Stimulated activated naive B cell treated with anti-CD40 and anti-IgM and Interleukin-4, amounts not matched to agents 10 μg/mL and 1 μg/mL and 100 μg/mL, for 72 hours (primary cell): ENCODE measurements at regions not wholly inside any gene's neighbourhood (a gene's known extent, or its start where the extent isn't known, plus 50 kb on each side); places are given as distances from the start of the nearest gene placed in this dataset.

Experiments used
- ATAC-seq, 2 donors: fragments of 150-1000 bp; cut with Tn5 transposase; replicated peaks; 2 replicates each; pipeline ENCODE4 v1.10.0; 2021; ENCODE audit warnings: moderate library complexity in 1 of 2
- DNase-seq: peaks from one replicate; pipeline ENCODE4 v3.0.0; 2021
- H3K27ac Mint-ChIP-seq: one replicate; pipeline ENCODE4 v1.8.0; 2022; ENCODE audit warnings: mild to moderate bottlenecking, mixed read lengths
- H3K27me3 Mint-ChIP-seq, 2 donors: one replicate each; pipeline ENCODE4 v1.8.0; 2022; ENCODE audit warnings: mixed read lengths in 2 of 2
- H3K36me3 Mint-ChIP-seq, 2 donors: one replicate each; pipeline ENCODE4 v1.8.0; 2022; ENCODE audit warnings: mixed read lengths in 2 of 2, mild to moderate bottlenecking in 1 of 2
- H3K4me1 Mint-ChIP-seq, 2 donors: one replicate each; pipeline ENCODE4 v1.8.0; 2022; ENCODE audit warnings: mixed read lengths in 2 of 2, mild to moderate bottlenecking in 1 of 2
- H3K4me3 Mint-ChIP-seq, 2 donors: one replicate each; pipeline ENCODE4 v1.8.0; 2022; ENCODE audit warnings: mild to moderate bottlenecking in 2 of 2, mixed read lengths in 2 of 2, moderate library complexity in 1 of 2
- H3K9me3 Mint-ChIP-seq, 2 donors: one replicate each; pipeline ENCODE4 v1.8.0; 2022; ENCODE audit warnings: mixed read lengths in 2 of 2, mild to moderate bottlenecking in 1 of 2

DNA sequence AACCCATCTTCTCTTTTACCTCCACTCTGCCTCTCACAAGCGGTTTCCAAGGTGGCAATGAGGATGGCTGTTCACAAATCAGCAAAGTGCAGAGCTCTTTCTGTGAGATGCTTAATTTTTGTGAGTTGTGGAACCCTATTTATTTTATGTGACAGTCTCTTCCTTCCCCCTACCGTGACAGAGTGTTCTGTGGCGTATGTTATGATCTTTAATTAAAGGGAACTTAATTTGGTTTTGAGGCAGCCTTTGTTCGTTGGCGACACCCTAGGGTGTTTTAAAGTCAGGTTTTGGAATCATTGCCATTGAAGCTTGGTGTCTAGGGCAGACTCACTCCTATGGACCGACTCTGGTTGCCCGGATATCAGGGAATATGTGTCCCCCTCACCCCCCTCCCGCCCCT lies 83.3 kb upstream of the IRX3 start:
- Mint-ChIP-seq H3K4me3 (no peak overlapping the region), H3K9me3 (no peaks in the 10 kb centered on the region), H3K36me3 (no peaks in the 10 kb centered on the region), H3K27me3 (peaks cover 38 to 56% of the 10 kb centered on the region in 2 donors), H3K27ac (no peak overlapping the region), H3K4me1 (peaks cover 11% of the 10 kb centered on the region in 2 donors)
- ATAC-seq (no peak), DNase-seq (no peak)

GRCh38 chr16:54366943-54367342 lies 80.4 kb upstream of the IRX3 start:
- H3K9me3 Mint-ChIP-seq: no peaks in the 10 kb centered on the region
- no peaks in the 10 kb centered on the region for H3K4me1 Mint-ChIP-seq
- ATAC-seq (no peak), DNase-seq (no peak)
- H3K27ac Mint-ChIP-seq: no peak overlapping the region
- H3K36me3 Mint-ChIP-seq: no peaks in the 10 kb centered on the region
- peaks cover 37 to 49% of the 10 kb centered on the region in 2 donors for H3K27me3 Mint-ChIP-seq
- no peak overlapping the region for H3K4me3 Mint-ChIP-seq

DNA sequence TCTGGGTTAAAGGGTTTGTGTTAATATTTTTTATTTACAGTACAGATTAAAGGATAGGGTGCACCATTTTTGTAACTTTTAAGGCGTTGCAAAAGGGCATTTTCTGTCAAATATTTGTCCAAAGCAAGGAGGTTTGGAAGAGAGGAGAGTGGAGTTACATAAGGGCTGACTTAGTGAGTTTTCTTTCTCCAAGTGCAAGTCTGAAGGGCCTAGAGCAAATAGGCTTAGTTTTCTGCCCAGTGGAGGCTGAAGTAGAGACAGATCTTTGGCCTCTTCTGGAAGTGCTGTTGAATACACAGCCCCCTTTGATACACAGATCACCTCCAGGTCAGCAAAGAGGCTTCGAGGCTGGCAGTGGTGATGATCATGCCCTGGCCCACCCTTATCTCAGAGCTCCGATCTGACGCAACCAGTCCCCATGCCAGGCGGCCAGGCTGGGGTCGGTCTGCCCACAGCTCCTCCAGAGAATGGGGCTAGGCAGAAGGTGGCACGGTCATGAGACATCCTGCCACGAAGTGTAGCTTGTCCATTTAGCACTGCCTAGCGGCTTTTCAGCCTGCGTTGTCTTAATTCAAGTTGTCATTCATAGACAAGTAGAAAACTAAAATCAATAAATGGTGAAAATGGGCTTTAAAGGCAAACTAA lies 79.5 kb upstream of the IRX3 start:
- peaks cover 40 to 53% of the 10 kb centered on the region in 2 donors for H3K27me3 Mint-ChIP-seq
- no peak overlapping the region for H3K4me3 Mint-ChIP-seq
- no peaks in the 10 kb centered on the region for H3K36me3 Mint-ChIP-seq
- no peak overlapping the region for H3K27ac Mint-ChIP-seq
- H3K4me1 Mint-ChIP-seq: no peaks in the 10 kb centered on the region
- ATAC-seq (no peak), DNase-seq (no peak)
- H3K9me3 Mint-ChIP-seq: no peaks in the 10 kb centered on the region

GRCh38 chr16:54363766-54364165 lies 77.2 kb upstream of the IRX3 start:
- H3K4me3 Mint-ChIP-seq: no peak overlapping the region
- no peaks in the 10 kb centered on the region for H3K4me1 Mint-ChIP-seq
- no peaks in the 10 kb centered on the region for H3K9me3 Mint-ChIP-seq
- H3K27me3 Mint-ChIP-seq: peaks cover 30 to 48% of the 10 kb centered on the region in 2 donors
- DNase-seq (no peak), ATAC-seq (no peak)
- H3K36me3 Mint-ChIP-seq: no peaks in the 10 kb centered on the region
- H3K27ac Mint-ChIP-seq: no peak overlapping the region

GRCh38 chr16:54362591-54363206 lies 76.1 kb upstream of the IRX3 start:
- ATAC-seq (no peak), DNase-seq (no peak)
- Mint-ChIP-seq H3K9me3 (no peaks in the 10 kb centered on the region), H3K36me3 (no peaks in the 10 kb centered on the region), H3K27ac (no peak overlapping the region), H3K27me3 (peaks cover 32 to 55% of the 10 kb centered on the region in 2 donors), H3K4me1 (no peaks in the 10 kb centered on the region), H3K4me3 (no peak overlapping the region)

- H3K4me1 Mint-ChIP-seq: no peaks in the 10 kb centered on the region
- no peak overlapping the region for H3K27ac Mint-ChIP-seq
- ATAC-seq (no peak), DNase-seq (no peak)
- no peaks in the 10 kb centered on the region for H3K9me3 Mint-ChIP-seq
- no peaks in the 10 kb centered on the region for H3K36me3 Mint-ChIP-seq
- H3K27me3 Mint-ChIP-seq: peaks cover 35 to 59% of the 10 kb centered on the region in 2 donors
- no peak overlapping the region for H3K4me3 Mint-ChIP-seq
Observed at GRCh38 chr16:54361246-54361645, 74.7 kb upstream of the IRX3 start.

DNA sequence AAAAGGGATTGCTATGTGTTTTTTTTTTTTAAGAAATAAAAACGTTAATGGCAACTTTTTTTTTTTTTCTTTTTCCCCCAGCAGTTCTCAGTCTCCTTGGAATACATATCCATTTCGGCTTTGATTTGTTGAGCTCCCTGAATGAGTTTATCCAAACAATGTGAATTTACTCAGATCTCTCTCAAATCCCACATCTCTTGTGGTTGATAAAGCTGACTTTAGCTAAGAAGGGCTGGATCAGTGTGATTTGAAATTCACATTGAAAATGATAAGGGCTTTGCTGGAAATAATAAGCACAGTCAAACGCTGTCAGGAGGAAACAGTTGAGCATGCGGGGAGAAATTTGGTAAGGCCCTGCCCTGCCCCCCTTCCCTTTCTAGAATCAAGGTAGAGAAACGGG lies 74.1 kb upstream of the IRX3 start:
- H3K4me3 Mint-ChIP-seq: no peak overlapping the region
- no peak overlapping the region for H3K27ac Mint-ChIP-seq
- no peaks in the 10 kb centered on the region for H3K4me1 Mint-ChIP-seq
- ATAC-seq (no peak), DNase-seq (no peak)
- H3K36me3 Mint-ChIP-seq: no peaks in the 10 kb centered on the region
- peaks cover 35 to 59% of the 10 kb centered on the region in 2 donors for H3K27me3 Mint-ChIP-seq
- peaks cover 0 to 3% of the 10 kb centered on the region in 2 donors for H3K9me3 Mint-ChIP-seq

GRCh38 chr16:54359555-54359954 lies 73.0 kb upstream of the IRX3 start:
- peaks cover 31 to 54% of the 10 kb centered on the region in 2 donors for H3K27me3 Mint-ChIP-seq
- H3K9me3 Mint-ChIP-seq: peaks cover 3 to 7% of the 10 kb centered on the region in 2 donors
- no peak for ATAC-seq
- H3K27ac Mint-ChIP-seq: no peak overlapping the region
- no peak for DNase-seq
- no peaks in the 10 kb centered on the region for H3K36me3 Mint-ChIP-seq
- H3K4me3 Mint-ChIP-seq: no peak overlapping the region
- H3K4me1 Mint-ChIP-seq: no peaks in the 10 kb centered on the region

DNA sequence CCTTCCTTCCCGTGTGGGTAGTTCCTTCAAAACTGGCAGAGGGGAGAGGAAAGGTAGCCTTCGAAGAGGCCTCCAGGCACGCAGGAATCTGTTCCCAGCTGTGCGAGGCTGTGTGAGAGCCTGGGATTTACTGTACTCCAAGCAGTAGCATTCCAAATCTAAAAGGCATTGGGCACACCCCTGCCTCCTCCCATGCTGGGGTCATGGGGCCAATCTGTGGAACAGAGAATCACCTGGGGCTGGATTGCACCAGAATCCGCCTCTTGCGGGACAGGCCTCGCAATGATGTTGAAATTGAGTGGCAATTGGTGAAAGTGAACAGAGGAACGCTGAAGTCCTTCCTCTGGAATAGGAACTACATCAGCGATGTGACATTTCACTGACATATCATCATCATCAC lies 72.5 kb upstream of the IRX3 start:
- Mint-ChIP-seq H3K4me1 (no peaks in the 10 kb centered on the region), H3K4me3 (no peak overlapping the region), H3K36me3 (no peaks in the 10 kb centered on the region), H3K27me3 (peaks cover 30 to 53% of the 10 kb centered on the region in 2 donors), H3K27ac (no peak overlapping the region), H3K9me3 (peaks cover 3 to 9% of the 10 kb centered on the region in 2 donors)
- DNase-seq (no peak), ATAC-seq (no peak)

DNA sequence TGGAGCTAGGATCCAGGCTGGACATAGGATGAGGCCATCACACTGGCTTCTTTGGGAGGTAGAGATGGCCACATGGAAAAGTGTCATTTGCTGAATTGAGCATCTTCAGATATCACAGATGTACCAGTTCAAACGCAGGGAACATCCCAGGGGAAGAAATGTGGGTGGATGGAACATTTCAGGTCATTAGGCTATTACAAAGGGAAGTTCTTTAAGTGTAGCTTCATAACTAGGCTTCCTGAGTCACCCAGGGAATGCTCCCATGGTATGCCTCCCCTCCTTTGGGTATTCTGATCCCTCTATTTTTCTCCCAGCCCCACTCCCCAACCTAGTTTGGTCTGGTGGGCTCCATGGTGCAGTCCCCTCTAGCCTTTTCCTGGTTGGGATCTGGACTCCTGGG lies 69.8 kb upstream of the IRX3 start:
- peaks cover 14 to 36% of the 10 kb centered on the region in 2 donors for H3K27me3 Mint-ChIP-seq

GRCh38 chr16:54355251-54355650 lies 68.7 kb upstream of the IRX3 start:
- Mint-ChIP-seq H3K36me3 (no peaks in the 10 kb centered on the region), H3K27me3 (peaks cover 11 to 27% of the 10 kb centered on the region in 2 donors), H3K4me3 (no peak overlapping the region), H3K27ac (no peak overlapping the region), H3K9me3 (peaks cover 3 to 15% of the 10 kb centered on the region in 2 donors), H3K4me1 (no peaks in the 10 kb centered on the region)
- no peak for DNase-seq
- no peak for ATAC-seq

More for the DNA sequence above, 69.8 kb upstream of the IRX3 start:
- no peak overlapping the region for H3K4me3 Mint-ChIP-seq
- no peaks in the 10 kb centered on the region for H3K36me3 Mint-ChIP-seq
- ATAC-seq (no peak), DNase-seq (no peak)
- H3K9me3 Mint-ChIP-seq: peaks cover 3 to 15% of the 10 kb centered on the region in 2 donors
- no peak overlapping the region for H3K27ac Mint-ChIP-seq
- no peaks in the 10 kb centered on the region for H3K4me1 Mint-ChIP-seq

- Mint-ChIP-seq H3K4me3 (no peak overlapping the region), H3K4me1 (no peaks in the 10 kb centered on the region), H3K36me3 (no peaks in the 10 kb centered on the region), H3K27ac (no peak overlapping the region), H3K27me3 (peaks cover 7 to 12% of the 10 kb centered on the region in 2 donors), H3K9me3 (peaks cover 3 to 16% of the 10 kb centered on the region in 2 donors)
- no peak for DNase-seq
- no peak for ATAC-seq
Observed at GRCh38 chr16:54353097-54353496, 66.5 kb upstream of the IRX3 start.

GRCh38 chr16:54351171-54351570 lies 64.6 kb upstream of the IRX3 start:
- DNase-seq: no peak
- Mint-ChIP-seq H3K27me3 (peaks cover 5 to 7% of the 10 kb centered on the region in 2 donors), H3K36me3 (no peaks in the 10 kb centered on the region), H3K4me1 (no peaks in the 10 kb centered on the region), H3K4me3 (no peak overlapping the region), H3K9me3 (peaks cover 3 to 16% of the 10 kb centered on the region in 2 donors), H3K27ac (no peak overlapping the region)
- ATAC-seq: no peak

DNA sequence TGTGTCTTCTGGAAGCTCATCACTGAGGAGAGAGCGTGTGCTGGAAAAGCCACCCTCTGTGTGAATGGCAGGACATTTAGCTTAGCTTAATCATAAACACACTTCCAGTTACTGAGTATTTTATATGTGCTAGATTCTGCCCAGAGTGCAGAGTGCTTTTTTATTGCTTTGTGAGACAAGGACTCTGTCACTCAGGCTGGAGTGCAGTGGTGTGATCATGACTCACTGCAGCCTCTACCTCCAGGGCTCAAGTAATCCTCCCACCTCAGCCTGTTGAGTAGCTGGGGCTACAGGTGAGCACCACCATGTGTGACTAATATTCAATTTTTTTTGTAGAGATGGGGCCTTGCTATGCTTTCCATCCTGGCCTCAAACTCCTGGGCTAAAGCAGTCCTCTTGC lies 61.4 kb upstream of the IRX3 start:
- Mint-ChIP-seq H3K4me1 (no peaks in the 10 kb centered on the region), H3K4me3 (no peak overlapping the region), H3K27me3 (peaks cover 7 to 9% of the 10 kb centered on the region in 2 donors), H3K27ac (no peak overlapping the region), H3K36me3 (no peaks in the 10 kb centered on the region), H3K9me3 (peaks cover 0 to 4% of the 10 kb centered on the region in 2 donors)
- ATAC-seq: no peak
- no peak for DNase-seq

- H3K36me3 Mint-ChIP-seq: no peaks in the 10 kb centered on the region
- peaks cover 0 to 5% of the 10 kb centered on the region in 2 donors for H3K27me3 Mint-ChIP-seq
- DNase-seq: no peak
- H3K4me1 Mint-ChIP-seq: no peaks in the 10 kb centered on the region
- ATAC-seq: no peak
- peaks cover 0 to 1% of the 10 kb centered on the region in 2 donors for H3K9me3 Mint-ChIP-seq
- no peak overlapping the region for H3K4me3 Mint-ChIP-seq
- H3K27ac Mint-ChIP-seq: no peak overlapping the region
Observed at GRCh38 chr16:54346041-54346440, 59.5 kb upstream of the IRX3 start.
